Pancreas (tissue), 10 donors: ENCODE measurements at regions not wholly inside any gene's neighbourhood (a gene's known extent, or its start where the extent isn't known, plus 50 kb on each side); places are given as distances from the start of the nearest gene placed in this dataset.

Experiments used
- ATAC-seq, 4 donors: fragments of 200-7000 bp; cut with Tn5 transposase; one replicate each; pipeline versions ENCODE4 v1.8.0 to v1.9.1; 2020; ENCODE audit warnings: mild to moderate bottlenecking in 4 of 4, moderate library complexity in 4 of 4
- DNase-seq, 6 donors: peaks; one replicate each; pipeline ENCODE4 v3.0.0-alpha.2; 2020
- FAIRE-seq: peaks from 2 replicates; lab custom pipeline; 2012; peaks lifted over from hg19 to GRCh38; lab: Jason Lieb, UNC
- H3K27ac ChIP-seq, 4 donors: fragments of 200-600 bp; sonication (generic); 1 replicate in 3 of 4; 2 replicates in 1 of 4; pipeline versions ENCODE4 v1.5.0 to v1.8.0; 2020
- H3K27me3 ChIP-seq, 4 donors: fragments of 200-600 bp; one replicate each; pipeline ENCODE4 v1.8.0; 2021
- H3K36me3 ChIP-seq, 3 donors: fragments of 200-600 bp; sonication (generic) in 1 of 3; one replicate each; pipeline versions ENCODE4 v1.5.0 to v1.8.0; 2020 to 2021
- H3K4me1 ChIP-seq, 3 donors: fragments of 200-600 bp; one replicate each; pipeline ENCODE4 v1.8.0; 2021
- H3K4me3 ChIP-seq, 4 donors: fragments of 200-600 bp; sonication (generic) in 2 of 4; one replicate each; pipeline versions ENCODE4 v1.5.0 to v1.8.0; 2020 to 2021
- H3K9me3 ChIP-seq, 4 donors: fragments of 200-600 bp; one replicate each; pipeline ENCODE4 v1.8.0; 2021
- WGBS, 2 donors: extraction: QIAGEN DNeasy Blood & Tissue Kit; methylation state at CpG; one replicate each; pipeline ENCODE4 v1.1.7; 2013; 5-methylcytosine and 5-hydroxymethylcytosine counted together
- intact Hi-C, 3 donors: fragments of 100-400 bp; cut with DNase I; formaldehyde crosslinking; loops; one replicate each; pipeline versions ENCODE4 v1.11.1 to v1.14.2; 2022
- TF ChIP-seq, protein P1 (sequence below), 4 donors: fragments of 200-600 bp; sonication (generic) in 3 of 4; IDR thresholded peaks; one replicate each; pipeline versions ENCODE4 v1.5.0 to v1.8.0; 2021; ENCODE audit warnings: antibody characterized with exemption in 4 of 4
- donor health status: healthy with polysubstance abuse.
- donor health status: DM: no; HTN: no; CAD: no; lungs with moderate emphysema.
- donor health status: DM: no; HTN: no; CAD: no.
- donor health status: control.
- donor health status: control.
- donor health status: Bipolar disorder and iron deficiency.
- donor health status: DM: yes; HTN: yes; CAD: no.
- donor health status: DM: no; HTN: no; CAD: no.
- donor health status: DM: no; HTN: no; CAD: no.
- donor health status: DM: yes; HTN: yes; CAD: no.

DNA sequence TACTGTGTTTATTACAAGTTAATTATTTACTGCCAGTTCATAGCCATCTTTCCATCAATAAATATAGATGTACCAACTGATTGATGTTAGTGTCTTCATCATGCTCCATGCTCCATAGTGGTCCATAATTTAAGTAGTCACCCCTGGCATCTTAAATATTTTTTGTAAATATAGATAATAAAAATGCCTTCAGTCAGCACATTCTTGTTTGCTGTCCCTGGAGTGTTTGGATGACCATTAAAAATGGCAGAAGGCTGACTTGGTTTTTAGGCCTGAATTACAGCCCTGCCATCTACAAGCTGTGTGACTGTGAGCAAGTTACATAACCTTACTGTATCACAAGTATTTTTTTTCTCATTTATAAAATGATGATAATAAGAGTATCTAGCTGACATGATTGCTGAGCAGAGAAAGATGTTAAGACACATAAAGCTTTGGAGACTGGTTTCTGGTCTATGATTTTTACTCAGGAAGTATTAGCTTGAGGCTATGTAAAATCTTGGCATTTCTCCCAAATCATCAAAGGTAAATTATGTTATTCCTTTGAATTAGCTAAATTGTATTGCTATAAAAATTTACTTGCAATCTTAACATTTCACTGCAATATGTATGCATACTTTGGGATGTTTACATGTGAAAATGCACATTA is 427.2 kb downstream of the USP25 start:
- H3K9me3 ChIP-seq = no peaks in the 10 kb centered on the region
- no peaks in the 10 kb centered on the region for H3K36me3 ChIP-seq
- ATAC-seq (no peak), DNase-seq (no peak), FAIRE-seq (no peak)
- TF ChIP-seq, protein P1, sequence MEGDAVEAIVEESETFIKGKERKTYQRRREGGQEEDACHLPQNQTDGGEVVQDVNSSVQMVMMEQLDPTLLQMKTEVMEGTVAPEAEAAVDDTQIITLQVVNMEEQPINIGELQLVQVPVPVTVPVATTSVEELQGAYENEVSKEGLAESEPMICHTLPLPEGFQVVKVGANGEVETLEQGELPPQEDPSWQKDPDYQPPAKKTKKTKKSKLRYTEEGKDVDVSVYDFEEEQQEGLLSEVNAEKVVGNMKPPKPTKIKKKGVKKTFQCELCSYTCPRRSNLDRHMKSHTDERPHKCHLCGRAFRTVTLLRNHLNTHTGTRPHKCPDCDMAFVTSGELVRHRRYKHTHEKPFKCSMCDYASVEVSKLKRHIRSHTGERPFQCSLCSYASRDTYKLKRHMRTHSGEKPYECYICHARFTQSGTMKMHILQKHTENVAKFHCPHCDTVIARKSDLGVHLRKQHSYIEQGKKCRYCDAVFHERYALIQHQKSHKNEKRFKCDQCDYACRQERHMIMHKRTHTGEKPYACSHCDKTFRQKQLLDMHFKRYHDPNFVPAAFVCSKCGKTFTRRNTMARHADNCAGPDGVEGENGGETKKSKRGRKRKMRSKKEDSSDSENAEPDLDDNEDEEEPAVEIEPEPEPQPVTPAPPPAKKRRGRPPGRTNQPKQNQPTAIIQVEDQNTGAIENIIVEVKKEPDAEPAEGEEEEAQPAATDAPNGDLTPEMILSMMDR (IDR thresholded peaks at IDR 0.05) = no peak
- H3K27me3 ChIP-seq = no peaks in the 10 kb centered on the region
- no peaks in the 10 kb centered on the region for H3K4me1 ChIP-seq
- no peak overlapping the region for H3K27ac ChIP-seq
- H3K4me3 ChIP-seq = no peak overlapping the region
- intact Hi-C loops = no loop called here

DNA sequence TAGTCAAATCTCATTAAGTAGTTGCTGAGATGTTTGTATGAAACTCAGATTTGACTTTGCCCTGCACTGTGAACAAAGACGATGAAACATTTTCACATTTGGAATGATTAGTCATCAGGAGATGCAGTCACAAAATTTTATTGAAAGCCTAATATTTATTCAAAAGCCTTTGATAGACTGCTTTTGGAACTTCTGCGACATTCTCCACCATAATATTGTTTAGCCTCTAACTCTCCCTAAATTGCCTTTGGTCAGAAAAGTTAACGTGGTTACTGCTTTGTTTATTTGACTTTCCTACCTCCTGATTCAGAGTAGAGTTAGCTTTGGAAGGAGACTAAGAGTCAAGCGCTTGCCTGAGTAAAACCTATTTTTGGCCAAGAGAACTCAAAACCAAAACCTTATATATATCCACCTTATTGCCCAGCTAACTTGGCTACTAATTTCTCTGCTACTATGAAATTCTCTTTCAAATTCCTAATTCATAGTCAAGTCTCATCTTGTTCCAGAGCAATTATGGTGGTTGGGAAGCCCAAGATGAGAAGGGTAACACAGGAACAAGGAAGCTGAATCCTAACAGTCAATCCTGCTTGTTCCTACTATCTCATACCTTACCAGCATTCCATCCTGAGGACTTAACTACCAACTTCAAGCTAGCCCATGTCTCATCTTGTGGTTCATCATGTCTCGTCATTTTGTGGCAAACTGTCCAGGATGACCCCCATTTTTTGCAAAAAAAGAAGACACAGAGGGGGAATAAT is 429.6 kb downstream of the USP25 start:
- WGBS, 2 donors = 75 to 83% methylated on average over 5 of the region's 5 CpGs
- intact Hi-C loops = no loop called here
- FAIRE-seq (no peak), ATAC-seq (no peak), DNase-seq (no peak)
- Histone ChIP-seq H3K36me3 (no peaks in the 10 kb centered on the region), H3K4me3 (no peak overlapping the region), H3K27ac (no peak overlapping the region), H3K4me1 (no peaks in the 10 kb centered on the region), H3K9me3 (no peaks in the 10 kb centered on the region), H3K27me3 (no peaks in the 10 kb centered on the region)
- TF ChIP-seq, protein P1 (IDR thresholded peaks at IDR 0.05) = no peak

DNA sequence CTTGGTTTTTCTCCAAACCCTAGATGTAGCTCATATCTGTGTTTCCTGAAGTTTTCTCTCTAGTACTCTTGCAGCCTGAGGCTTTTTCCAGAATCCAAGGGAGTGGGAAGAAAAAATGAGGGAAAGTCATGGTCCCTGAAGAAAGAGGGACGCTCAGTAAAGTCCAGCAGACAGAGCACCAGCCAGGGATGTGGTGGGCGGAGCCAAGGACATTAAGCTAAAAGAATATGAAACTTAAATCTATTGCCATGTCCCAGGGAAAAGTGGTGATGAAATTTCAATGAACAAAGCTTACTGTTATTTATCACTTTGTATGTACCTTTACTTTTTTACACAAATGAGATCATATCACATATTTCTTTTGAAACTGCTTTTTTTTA is 430.2 kb downstream of the USP25 start:
- intact Hi-C loops = no loop called here
- no peak for ATAC-seq

DNA sequence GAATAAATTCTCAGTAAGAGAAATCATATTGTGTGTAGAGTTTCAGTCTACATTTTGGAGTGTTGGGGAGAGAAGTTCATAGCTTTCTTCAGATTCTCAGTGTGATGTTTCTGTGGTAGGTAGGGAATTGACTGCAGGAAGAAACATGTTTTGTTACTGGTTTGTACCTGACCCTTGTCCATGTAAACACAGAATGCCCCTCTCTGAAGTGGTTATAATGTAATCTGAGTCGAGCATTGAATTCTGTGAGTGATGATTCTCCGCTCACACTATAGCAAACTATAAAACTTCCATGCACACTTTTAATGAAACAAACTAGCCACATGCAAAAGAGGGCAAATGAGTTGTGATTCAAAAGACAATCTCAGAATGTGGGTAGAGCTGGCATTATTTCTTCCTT is 433.2 kb downstream of the USP25 start:
- WGBS, 2 donors = 66 to 69% methylated on average over 2 of the region's 2 CpGs

More for the DNA sequence above, 430.2 kb downstream of the USP25 start:
- FAIRE-seq (no peak), DNase-seq (no peak)
- WGBS, 2 donors = 61 to 64% methylated on average over 2 of the region's 2 CpGs
- Histone ChIP-seq H3K4me3 (no peak overlapping the region), H3K27ac (no peak overlapping the region), H3K36me3 (no peaks in the 10 kb centered on the region), H3K4me1 (no peaks in the 10 kb centered on the region), H3K9me3 (no peaks in the 10 kb centered on the region), H3K27me3 (no peaks in the 10 kb centered on the region)
- TF ChIP-seq, protein P1 (IDR thresholded peaks at IDR 0.05) = no peak

More for the DNA sequence above, 433.2 kb downstream of the USP25 start:
- no peaks in the 10 kb centered on the region for H3K36me3 ChIP-seq
- H3K4me1 ChIP-seq = no peaks in the 10 kb centered on the region
- ATAC-seq (no peak), FAIRE-seq (no peak), DNase-seq (no peak)
- H3K9me3 ChIP-seq = no peaks in the 10 kb centered on the region
- intact Hi-C loops = no loop called here
- TF ChIP-seq, protein P1 (IDR thresholded peaks at IDR 0.05) = no peak
- H3K27ac ChIP-seq = no peak overlapping the region
- no peak overlapping the region for H3K4me3 ChIP-seq
- H3K27me3 ChIP-seq = no peaks in the 10 kb centered on the region
